ENCODE measurements at regions not wholly inside any gene's neighbourhood (a gene's known extent, or its start where the extent isn't known, plus 50 kb on each side); places are given as distances from the start of the nearest gene placed in this dataset.

- ChIA-PET CTCF (no interaction called here), POLR2A (no interaction called here)
- Mint-ChIP-seq H3K4me3 (no peak overlapping the region), H3K27ac (no peak overlapping the region), H3K36me3 (ENCODE audit: low read depth) (no peaks in the 10 kb centered on the region), H3K27me3 (peaks cover 10% of the 10 kb centered on the region), H3K4me1 (ENCODE audit: low read depth) (no peaks in the 10 kb centered on the region), H3K9me3 (no peaks in the 10 kb centered on the region)
- ATAC-seq, result no peak
- no peak for TF ChIP-seq CTCF (IDR thresholded peaks at IDR 0.05)
- intact Hi-C loops (cut with micrococcal nuclease), result no loop called here
- DNase-seq, result no peak
Observed at GRCh38 chr22:33188326-33188725, 130.1 kb upstream of the SYN3 start.

GRCh38 chr22:33186816-33187215 lies 128.6 kb upstream of the SYN3 start:
- no peak for DNase-seq
- no peak for ATAC-seq
- no peak overlapping the region for H3K4me3 Mint-ChIP-seq
- ChIA-PET CTCF (no interaction called here), POLR2A (no interaction called here)
- intact Hi-C loops (cut with micrococcal nuclease), result no loop called here
- TF ChIP-seq CTCF (IDR thresholded peaks at IDR 0.05), result no peak
- peaks cover 10% of the 10 kb centered on the region for H3K27me3 Mint-ChIP-seq
- H3K4me1 Mint-ChIP-seq (ENCODE audit: low read depth), result no peaks in the 10 kb centered on the region
- no peaks in the 10 kb centered on the region for H3K9me3 Mint-ChIP-seq
- H3K36me3 Mint-ChIP-seq (ENCODE audit: low read depth), result no peaks in the 10 kb centered on the region
- H3K27ac Mint-ChIP-seq, result no peak overlapping the region

- Mint-ChIP-seq H3K27me3 (peaks cover 14% of the 10 kb centered on the region), H3K9me3 (peaks cover 7% of the 10 kb centered on the region), H3K4me3 (no peak overlapping the region), H3K36me3 (ENCODE audit: low read depth) (no peaks in the 10 kb centered on the region), H3K4me1 (ENCODE audit: low read depth) (no peaks in the 10 kb centered on the region), H3K27ac (no peak overlapping the region)
- ATAC-seq (no peak), DNase-seq (no peak)
- ChIA-PET POLR2A (no interaction called here), CTCF (no interaction called here)
- intact Hi-C loops (cut with micrococcal nuclease), result no loop called here
- no peak for TF ChIP-seq CTCF (IDR thresholded peaks at IDR 0.05)
Observed at GRCh38 chr22:33180356-33180755, 122.2 kb upstream of the SYN3 start.

GRCh38 chr22:33167998-33168790 lies 110.0 kb upstream of the SYN3 start:
- DNase-seq (no peak), ATAC-seq (no peak)
- H3K27me3 Mint-ChIP-seq, result peaks cover 2% of the 10 kb centered on the region
- ChIA-PET POLR2A (no interaction called here), CTCF (no interaction called here)
- H3K4me3 Mint-ChIP-seq, result no peak overlapping the region
- H3K9me3 Mint-ChIP-seq, result no peaks in the 10 kb centered on the region
- TF ChIP-seq CTCF (IDR thresholded peaks at IDR 0.05), result no peak
- H3K36me3 Mint-ChIP-seq (ENCODE audit: low read depth), result no peaks in the 10 kb centered on the region
- intact Hi-C loops (cut with micrococcal nuclease), result no loop called here
- H3K27ac Mint-ChIP-seq, result no peak overlapping the region
- no peaks in the 10 kb centered on the region for H3K4me1 Mint-ChIP-seq (ENCODE audit: low read depth)

- Mint-ChIP-seq H3K27ac (no peak overlapping the region), H3K27me3 (peaks cover 4% of the 10 kb centered on the region), H3K9me3 (no peaks in the 10 kb centered on the region), H3K36me3 (ENCODE audit: low read depth) (no peaks in the 10 kb centered on the region), H3K4me1 (ENCODE audit: low read depth) (no peaks in the 10 kb centered on the region), H3K4me3 (no peak overlapping the region)
- intact Hi-C loops (cut with micrococcal nuclease), result no loop called here
- DNase-seq, result no peak
- ChIA-PET POLR2A (no interaction called here), CTCF (no interaction called here)
- ATAC-seq, result no peak
- TF ChIP-seq CTCF (IDR thresholded peaks at IDR 0.05), result no peak
Observed at GRCh38 chr22:33166206-33166605, 108.0 kb upstream of the SYN3 start.

Data from activated CD8-positive, alpha-beta T cell treated with anti-CD3 and anti-CD28 coated beads for 36 hours (primary cell).